ENCODE measurements at regions not wholly inside any gene's neighbourhood (a gene's known extent, or its start where the extent isn't known, plus 50 kb on each side); places are given as distances from the start of the nearest gene placed in this dataset.

DNA sequence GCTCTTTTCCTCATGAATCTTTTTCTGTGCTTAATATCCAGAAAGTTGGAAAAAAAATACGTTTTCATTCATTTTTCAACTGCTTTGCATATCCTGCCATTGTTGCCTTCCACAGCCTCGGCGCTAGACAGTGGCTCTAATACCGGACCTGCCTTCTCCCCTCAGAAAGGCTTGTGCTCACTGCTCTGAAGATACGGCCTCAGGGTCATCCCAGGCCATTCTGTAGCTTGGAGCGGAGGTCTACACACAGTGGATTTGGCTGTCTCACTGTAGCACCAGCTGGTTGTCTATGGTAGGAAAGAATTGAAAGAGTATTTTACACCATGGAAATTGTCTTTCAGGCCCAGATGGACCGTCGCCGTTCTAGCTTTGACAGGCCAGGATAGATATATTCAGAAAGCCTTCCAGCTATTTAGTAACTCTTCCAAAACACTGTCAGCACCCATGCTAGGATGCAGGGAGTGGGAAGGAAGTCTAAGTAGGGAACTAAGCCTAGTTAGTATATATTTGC is 242.0 kb downstream of the TMEM182 start:
- TF ChIP-seq, protein P1, sequence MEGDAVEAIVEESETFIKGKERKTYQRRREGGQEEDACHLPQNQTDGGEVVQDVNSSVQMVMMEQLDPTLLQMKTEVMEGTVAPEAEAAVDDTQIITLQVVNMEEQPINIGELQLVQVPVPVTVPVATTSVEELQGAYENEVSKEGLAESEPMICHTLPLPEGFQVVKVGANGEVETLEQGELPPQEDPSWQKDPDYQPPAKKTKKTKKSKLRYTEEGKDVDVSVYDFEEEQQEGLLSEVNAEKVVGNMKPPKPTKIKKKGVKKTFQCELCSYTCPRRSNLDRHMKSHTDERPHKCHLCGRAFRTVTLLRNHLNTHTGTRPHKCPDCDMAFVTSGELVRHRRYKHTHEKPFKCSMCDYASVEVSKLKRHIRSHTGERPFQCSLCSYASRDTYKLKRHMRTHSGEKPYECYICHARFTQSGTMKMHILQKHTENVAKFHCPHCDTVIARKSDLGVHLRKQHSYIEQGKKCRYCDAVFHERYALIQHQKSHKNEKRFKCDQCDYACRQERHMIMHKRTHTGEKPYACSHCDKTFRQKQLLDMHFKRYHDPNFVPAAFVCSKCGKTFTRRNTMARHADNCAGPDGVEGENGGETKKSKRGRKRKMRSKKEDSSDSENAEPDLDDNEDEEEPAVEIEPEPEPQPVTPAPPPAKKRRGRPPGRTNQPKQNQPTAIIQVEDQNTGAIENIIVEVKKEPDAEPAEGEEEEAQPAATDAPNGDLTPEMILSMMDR (conservative IDR thresholded peaks at IDR 0.05) = no peak
- TF ChIP-seq EZH2 (IDR thresholded peaks at IDR 0.05; ENCODE audit: low read depth) = no peak
